ENCODE measurements at regions not wholly inside any gene's neighbourhood (a gene's known extent, or its start where the extent isn't known, plus 50 kb on each side); places are given as distances from the start of the nearest gene placed in this dataset.

DNA sequence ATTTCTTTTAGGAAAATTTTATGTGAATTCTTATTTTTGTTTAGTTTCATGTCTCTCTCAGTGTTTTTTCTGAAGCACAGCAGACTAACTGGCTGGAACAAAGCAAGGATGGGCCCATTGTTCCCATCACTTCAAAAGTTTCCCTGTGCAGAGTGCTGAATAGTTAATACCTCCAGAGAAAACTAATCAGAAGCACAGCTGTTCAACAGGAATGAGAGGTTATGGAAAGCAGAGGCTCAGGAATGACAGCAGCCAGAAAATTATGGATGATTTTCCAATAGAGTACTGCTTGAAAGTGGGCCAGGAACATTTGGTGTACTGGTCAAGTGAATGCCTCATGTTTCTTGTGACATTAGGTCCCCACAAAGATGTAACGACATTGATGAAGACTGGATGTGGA is 173.0 kb upstream of the TARS1 start:
- TF ChIP-seq, protein P1, sequence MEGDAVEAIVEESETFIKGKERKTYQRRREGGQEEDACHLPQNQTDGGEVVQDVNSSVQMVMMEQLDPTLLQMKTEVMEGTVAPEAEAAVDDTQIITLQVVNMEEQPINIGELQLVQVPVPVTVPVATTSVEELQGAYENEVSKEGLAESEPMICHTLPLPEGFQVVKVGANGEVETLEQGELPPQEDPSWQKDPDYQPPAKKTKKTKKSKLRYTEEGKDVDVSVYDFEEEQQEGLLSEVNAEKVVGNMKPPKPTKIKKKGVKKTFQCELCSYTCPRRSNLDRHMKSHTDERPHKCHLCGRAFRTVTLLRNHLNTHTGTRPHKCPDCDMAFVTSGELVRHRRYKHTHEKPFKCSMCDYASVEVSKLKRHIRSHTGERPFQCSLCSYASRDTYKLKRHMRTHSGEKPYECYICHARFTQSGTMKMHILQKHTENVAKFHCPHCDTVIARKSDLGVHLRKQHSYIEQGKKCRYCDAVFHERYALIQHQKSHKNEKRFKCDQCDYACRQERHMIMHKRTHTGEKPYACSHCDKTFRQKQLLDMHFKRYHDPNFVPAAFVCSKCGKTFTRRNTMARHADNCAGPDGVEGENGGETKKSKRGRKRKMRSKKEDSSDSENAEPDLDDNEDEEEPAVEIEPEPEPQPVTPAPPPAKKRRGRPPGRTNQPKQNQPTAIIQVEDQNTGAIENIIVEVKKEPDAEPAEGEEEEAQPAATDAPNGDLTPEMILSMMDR (conservative IDR thresholded peaks at IDR 0.05; ENCODE audit: low read depth in 2 of 2) = no peak
- TF ChIP-seq EZH2phosphoT487 (IDR thresholded peaks at IDR 0.05; ENCODE audit: unreplicated experiment) = no peak
- no peak for TF ChIP-seq POLR2AphosphoS5 (IDR thresholded peaks at IDR 0.05; ENCODE audit: low read depth)
- TF ChIP-seq EZH2 (IDR thresholded peaks at IDR 0.05; ENCODE audit: low read depth, unreplicated experiment) = no peak

Data from GM23338 (cell line).